HG03469 (cell line): ENCODE measurements at regions not wholly inside any gene's neighbourhood (a gene's known extent, or its start where the extent isn't known, plus 50 kb on each side); places are given as distances from the start of the nearest gene placed in this dataset.
"Not testable (repeated sequence)": the region's sequence is repeated elsewhere in the genome, so short reads cannot be mapped to it uniquely, and the experiment has no call there.

ENCODE experiments used
- ATAC-seq: cut with Tn5 transposase; IDR thresholded peaks from one replicate; pipeline ENCODE4 v1.9.1; 2021; ENCODE audit warnings: mild to moderate bottlenecking, moderate library complexity, moderate number of reproducible peaks; ENCODE audit not compliant: unreplicated experiment

- ATAC-seq = no peak
These were observed 354.5 kb upstream of the IZUMO3 start for GRCh38 chr9:24900179-24900578.

- no peak for ATAC-seq
These were observed 353.8 kb upstream of the IZUMO3 start for GRCh38 chr9:24899463-24899862.

- ATAC-seq = no peak
These were observed 352.1 kb upstream of the IZUMO3 start for GRCh38 chr9:24897826-24898225.

GRCh38 chr9:24881361-24881760 is 335.7 kb upstream of the IZUMO3 start:
- no peak for ATAC-seq

- no peak for ATAC-seq
These were observed 333.9 kb upstream of the IZUMO3 start for GRCh38 chr9:24879591-24879990.

- ATAC-seq = not testable (repeated sequence)
These were observed 310.9 kb upstream of the IZUMO3 start for GRCh38 chr9:24856601-24857000.

- no peak for ATAC-seq
These were observed 300.7 kb upstream of the IZUMO3 start for GRCh38 chr9:24846248-24846912.

GRCh38 chr9:24844217-24844616 is 298.5 kb upstream of the IZUMO3 start:
- no peak for ATAC-seq

GRCh38 chr9:24841993-24842392 is 296.3 kb upstream of the IZUMO3 start:
- ATAC-seq = no peak

GRCh38 chr9:24832307-24832706 is 286.6 kb upstream of the IZUMO3 start:
- no peak for ATAC-seq

- ATAC-seq = no peak
These were observed 283.0 kb upstream of the IZUMO3 start for GRCh38 chr9:24828687-24829086.

- ATAC-seq = no peak
These were observed 278.9 kb upstream of the IZUMO3 start for GRCh38 chr9:24824607-24825006.

GRCh38 chr9:24820196-24820595 is 274.5 kb upstream of the IZUMO3 start:
- ATAC-seq = no peak

- ATAC-seq = no peak
These were observed 272.1 kb upstream of the IZUMO3 start for GRCh38 chr9:24817756-24818155.

GRCh38 chr9:24816006-24816405 is 270.3 kb upstream of the IZUMO3 start:
- ATAC-seq = no peak

- ATAC-seq = no peak
These were observed 255.6 kb upstream of the IZUMO3 start for GRCh38 chr9:24801344-24801743.

GRCh38 chr9:24793787-24794186 is 248.1 kb upstream of the IZUMO3 start:
- no peak for ATAC-seq

- no peak for ATAC-seq
These were observed 230.5 kb upstream of the IZUMO3 start for GRCh38 chr9:24776226-24776625.

- not testable (repeated sequence) for ATAC-seq
These were observed 228.5 kb upstream of the IZUMO3 start for GRCh38 chr9:24774199-24774598.

- ATAC-seq = no peak
These were observed 220.4 kb upstream of the IZUMO3 start for GRCh38 chr9:24766081-24766480.

GRCh38 chr9:24765025-24765756 is 219.5 kb upstream of the IZUMO3 start:
- no peak for ATAC-seq

- no peak for ATAC-seq
These were observed 192.8 kb upstream of the IZUMO3 start for GRCh38 chr9:24738421-24738961.
